ENCODE measurements at regions not wholly inside any gene's neighbourhood (a gene's known extent, or its start where the extent isn't known, plus 50 kb on each side); places are given as distances from the start of the nearest gene placed in this dataset.
"Not testable (repeated sequence)": the region's sequence is repeated elsewhere in the genome, so short reads cannot be mapped to it uniquely, and the experiment has no call there.

GRCh38 chr7:65276822-65277221 is 96.8 kb upstream of the ZNF92 start:
- H3K4me3 ChIP-seq (ENCODE audit: low read depth, low read length, poor library complexity, severe bottlenecking) = no peak overlapping the region
- H3K4me1 ChIP-seq (ENCODE audit: insufficient read depth, low read length, severe bottlenecking) = peaks cover 4% of the 10 kb centered on the region
- no peak overlapping the region for H3K27ac ChIP-seq (ENCODE audit: low read depth, low read length, poor library complexity, severe bottlenecking)
- no peaks in the 10 kb centered on the region for H3K36me3 ChIP-seq (ENCODE audit: insufficient read depth, low read length)
- H3K9me2 ChIP-seq (ENCODE audit: low read depth, low read length) = no peaks in the 10 kb centered on the region
- no peaks in the 10 kb centered on the region for H3K27me3 ChIP-seq (ENCODE audit: insufficient read depth, low read length)
- H3K9me3 ChIP-seq (ENCODE audit: low read length) = no peaks in the 10 kb centered on the region
- no peak overlapping the region for H3K4me2 ChIP-seq (ENCODE audit: low read length)
- 0 out of 2 replicates have a peak, but pooled peaks cover 3% of the 10 kb centered on the region for H3K79me2 ChIP-seq (ENCODE audit: insufficient read depth, low read length)
- H3K9ac ChIP-seq (ENCODE audit: low read length) = no peak overlapping the region
- H4K20me1 ChIP-seq (ENCODE audit: insufficient read depth, low read length) = no peaks in the 10 kb centered on the region
- H3F3A ChIP-seq (ENCODE audit: insufficient read depth, low read length) = no peaks in the 10 kb centered on the region
- TF ChIP-seq EZH2 (IDR thresholded peaks at IDR 0.05; ENCODE audit: borderline replicate concordance, low read length) (no peak), CTCF (IDR thresholded peaks at IDR 0.05; ENCODE audit: low read length) (no peak)
- H2AFZ ChIP-seq (ENCODE audit: low read length) = no peak overlapping the region

DNA sequence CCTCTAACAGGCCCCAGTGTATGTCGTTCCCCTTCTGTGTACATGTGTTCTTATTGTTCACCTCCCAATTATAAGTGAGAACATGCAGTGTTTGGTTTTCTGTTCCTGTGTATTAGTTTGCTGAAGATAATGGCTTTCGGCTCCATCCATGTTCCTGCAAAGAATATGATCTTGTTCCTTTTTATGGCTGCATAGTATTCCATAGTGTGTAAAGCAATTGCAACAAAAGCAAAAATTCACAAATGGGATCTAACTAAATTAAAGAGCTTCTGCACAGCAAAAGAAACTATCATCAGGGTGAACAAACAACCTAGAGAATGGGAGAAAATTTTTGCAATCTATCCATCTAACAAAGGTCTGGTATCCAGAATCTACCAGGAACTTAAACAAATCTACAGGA is 102.2 kb upstream of the ZNF92 start:
- H3K9ac ChIP-seq (ENCODE audit: low read length); H3K36me3 ChIP-seq (ENCODE audit: insufficient read depth, low read length); H3K4me2 ChIP-seq (ENCODE audit: low read length); H3K27me3 ChIP-seq (ENCODE audit: insufficient read depth, low read length); H4K20me1 ChIP-seq (ENCODE audit: insufficient read depth, low read length); H3K4me3 ChIP-seq (ENCODE audit: low read depth, low read length, poor library complexity, severe bottlenecking); H3K27ac ChIP-seq (ENCODE audit: low read depth, low read length, poor library complexity, severe bottlenecking); H3K9me2 ChIP-seq (ENCODE audit: low read depth, low read length); H2AFZ ChIP-seq (ENCODE audit: low read length); H3K9me3 ChIP-seq (ENCODE audit: low read length); H3F3A ChIP-seq (ENCODE audit: insufficient read depth, low read length); H3K4me1 ChIP-seq (ENCODE audit: insufficient read depth, low read length, severe bottlenecking); H3K79me2 ChIP-seq (ENCODE audit: insufficient read depth, low read length): not testable (repeated sequence)

GRCh38 chr7:65269150-65269856 is 104.4 kb upstream of the ZNF92 start:
- Histone ChIP-seq H4K20me1 (ENCODE audit: insufficient read depth, low read length) (no peaks in the 10 kb centered on the region), H3K4me1 (ENCODE audit: insufficient read depth, low read length, severe bottlenecking) (peaks cover 11% of the 10 kb centered on the region), H3K9me2 (ENCODE audit: low read depth, low read length) (no peaks in the 10 kb centered on the region), H3K4me2 (ENCODE audit: low read length) (peak overlapping the region; percentile 60), H3K27ac (ENCODE audit: low read depth, low read length, poor library complexity, severe bottlenecking) (no peak overlapping the region), H3K9me3 (ENCODE audit: low read length) (no peaks in the 10 kb centered on the region), H3K27me3 (ENCODE audit: insufficient read depth, low read length) (no peaks in the 10 kb centered on the region), H3K36me3 (ENCODE audit: insufficient read depth, low read length) (no peaks in the 10 kb centered on the region), H2AFZ (ENCODE audit: low read length) (no peak overlapping the region), H3K4me3 (ENCODE audit: low read depth, low read length, poor library complexity, severe bottlenecking) (peak overlapping the region; percentile 65), H3K79me2 (ENCODE audit: insufficient read depth, low read length) (no peaks in the 10 kb centered on the region), H3K9ac (ENCODE audit: low read length) (peak overlapping the region; percentile 56), H3F3A (ENCODE audit: insufficient read depth, low read length) (no peaks in the 10 kb centered on the region)
- no peak for TF ChIP-seq EZH2 (IDR thresholded peaks at IDR 0.05; ENCODE audit: borderline replicate concordance, low read length)

GRCh38 chr7:65268782-65269149 is 104.9 kb upstream of the ZNF92 start:
- peak overlapping the region; percentile 60 for H3K4me2 ChIP-seq (ENCODE audit: low read length)
- no peaks in the 10 kb centered on the region for H3K9me3 ChIP-seq (ENCODE audit: low read length)
- no peak overlapping the region for H2AFZ ChIP-seq (ENCODE audit: low read length)

More at GRCh38 chr7:65268782-65269149, 104.9 kb upstream of the ZNF92 start:
- H3K27ac ChIP-seq (ENCODE audit: low read depth, low read length, poor library complexity, severe bottlenecking) = no peak overlapping the region
- H3K36me3 ChIP-seq (ENCODE audit: insufficient read depth, low read length) = no peaks in the 10 kb centered on the region
- H3K9me2 ChIP-seq (ENCODE audit: low read depth, low read length) = no peaks in the 10 kb centered on the region
- H3K4me3 ChIP-seq (ENCODE audit: low read depth, low read length, poor library complexity, severe bottlenecking) = peak overlapping the region; percentile 65
- H3F3A ChIP-seq (ENCODE audit: insufficient read depth, low read length) = no peaks in the 10 kb centered on the region
- no peaks in the 10 kb centered on the region for H3K79me2 ChIP-seq (ENCODE audit: insufficient read depth, low read length)
- H3K9ac ChIP-seq (ENCODE audit: low read length) = no peak overlapping the region
- no peak for TF ChIP-seq CTCF (IDR thresholded peaks at IDR 0.05; ENCODE audit: low read length)
- no peak for TF ChIP-seq EZH2 (IDR thresholded peaks at IDR 0.05; ENCODE audit: borderline replicate concordance, low read length)
- H3K27me3 ChIP-seq (ENCODE audit: insufficient read depth, low read length) = no peaks in the 10 kb centered on the region
- peaks cover 11% of the 10 kb centered on the region for H3K4me1 ChIP-seq (ENCODE audit: insufficient read depth, low read length, severe bottlenecking)
- no peaks in the 10 kb centered on the region for H4K20me1 ChIP-seq (ENCODE audit: insufficient read depth, low read length)
